Heart left ventricle (tissue), 16 donors: ENCODE measurements at regions not wholly inside any gene's neighbourhood (a gene's known extent, or its start where the extent isn't known, plus 50 kb on each side); places are given as distances from the start of the nearest gene placed in this dataset.

Experiments used
- ATAC-seq, 4 donors: fragments of 200-7000 bp; cut with Tn5 transposase; one replicate each; pipeline ENCODE4 v1.9.1; 2020 to 2022; ENCODE audit warnings: moderate library complexity in 4 of 4, mild to moderate bottlenecking in 3 of 4, moderate number of reproducible peaks in 1 of 4
- DNase-seq, 5 donors: peaks; one replicate each; pipeline ENCODE4 v3.0.0-alpha.2; 2020
- H3K27ac ChIP-seq, 12 donors: fragments of 200-600 bp; sonication (generic) in 4 of 12; one replicate each; pipeline versions ENCODE4 v1.5.0 to v1.8.0; 2016 to 2022; ENCODE audit warnings: mild to moderate bottlenecking in 2 of 12
- H3K27me3 ChIP-seq, 9 donors: fragments of 200-600 bp; sonication (generic) in 2 of 9; one replicate each; pipeline versions ENCODE4 v1.5.1 to v1.8.0; 2016 to 2022; ENCODE audit warnings: mild to moderate bottlenecking in 3 of 9
- H3K36me3 ChIP-seq, 9 donors: fragments of 200-600 bp; sonication (generic) in 2 of 9; one replicate each; pipeline versions ENCODE4 v1.5.0 to v1.8.0; 2018 to 2022; ENCODE audit warnings: mild to moderate bottlenecking in 2 of 9
- H3K4me1 ChIP-seq, 12 donors: fragments of 200-600 bp; sonication (generic) in 4 of 12; one replicate each; pipeline versions ENCODE4 v1.5.0 to v1.8.0; 2016 to 2022; ENCODE audit warnings: mild to moderate bottlenecking in 3 of 12
- H3K4me3 ChIP-seq, 12 donors: fragments of 200-600 bp; sonication (generic) in 4 of 12; one replicate each; pipeline versions ENCODE4 v1.5.0 to v1.8.0; 2017 to 2022; ENCODE audit warnings: mild to moderate bottlenecking in 9 of 12, moderate library complexity in 4 of 12
- H3K9me3 ChIP-seq, 12 donors: fragments of 200-600 bp; sonication (generic) in 4 of 12; one replicate each; pipeline versions ENCODE4 v1.5.0 to v1.8.0; 2016 to 2022; ENCODE audit warnings: mild to moderate bottlenecking in 1 of 12
- CTCF ChIP-seq, 12 donors: fragments of 200-600 bp; sonication (generic) in 4 of 12; IDR thresholded peaks; one replicate each; pipeline versions ENCODE4 v1.5.0 to v1.8.0; 2018 to 2022; ENCODE audit warnings: antibody characterized with exemption in 12 of 12, mild to moderate bottlenecking in 5 of 12
- POLR2A ChIP-seq, 2 donors: fragments of 450-650 bp; IDR thresholded peaks; one replicate each; pipeline ENCODE4 v1.6.1; 2017; ENCODE audit warnings: antibody characterized with exemption in 2 of 2, mild to moderate bottlenecking in 2 of 2, moderate library complexity in 2 of 2
- WGBS, 4 donors: extraction: QIAGEN DNeasy Blood & Tissue Kit in 2 of 4; methylation state at CpG; one replicate each; pipeline versions ENCODE4 v1.1.5 to v1.1.7; 2013 to 2018; 5-methylcytosine and 5-hydroxymethylcytosine counted together
- intact Hi-C, 10 donors: fragments of 100-400 bp; cut with DNase I; formaldehyde crosslinking; loops; one replicate each; pipeline versions ENCODE4 v1.11.1 to v1.14.2; 2022
- donor health status: ischemic (EF 13 %, LVEDD 7.1; RV severe dilation, severe dysfunction).
- donor health status: healthy with polysubstance abuse.
- donor health status: DM: no; HTN: yes; CAD: no.
- donor health status: DM: no; HTN: no; CAD: no.
- donor health status: ischemic (EF 25% LVEDD 6.9; RV normal size, moderate dysfunction).
- donor health status: ischemic (EF 25% LVEDD 5.7; RV mildly dilated, moderate dysfunction).
- donor health status: healthy.
- donor health status: DM: yes; HTN: yes; CAD: no.
- donor health status: ischemic (EF 35%, LVEDD 5.7; RV mildly dilated, moderate dysfunction).
- donor health status: nonischemic (EF 11% LVEDD 7.7; RV severe dilation, severe dysfunction).
- donor health status: DM: yes; HTN: yes; CAD: no.
- donor health status: PGD.
- donor health status: ischemic (EF 29% LVEDD 5.4; RV normal size, mild dysfunction).
- donor health status: nonischemic (EF 23%, LVEDD 6.1; RV moderate dilation, normal function).

DNA sequence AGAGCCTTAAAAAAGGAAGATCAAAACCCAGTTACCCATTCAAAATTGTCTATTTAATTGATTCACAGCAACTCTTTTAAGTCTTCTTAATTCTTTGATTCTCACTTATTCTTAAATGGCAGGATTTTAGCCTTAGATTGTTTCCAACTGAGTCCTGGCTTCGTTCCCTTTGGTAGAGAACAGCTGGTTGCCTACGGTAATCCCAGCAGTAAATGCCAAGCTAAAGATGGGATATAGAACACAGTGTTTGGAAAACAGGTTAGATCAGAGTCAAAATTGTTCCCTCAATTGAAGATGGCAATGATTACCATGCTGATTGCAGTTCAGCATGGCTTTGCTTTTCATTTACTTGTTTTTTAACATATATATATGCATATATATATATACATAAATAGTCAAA is 300.9 kb downstream of the PYDC2 start:
- DNase-seq = no peak
- intact Hi-C loops = no loop called here
- H3K36me3 ChIP-seq = no peaks in the 10 kb centered on the region
- 72 to 80% (median 75%) methylated on average over 2 of the region's 2 CpGs for WGBS, 4 donors
- H3K27me3 ChIP-seq = no peaks in the 10 kb centered on the region
- H3K9me3 ChIP-seq = no peaks in the 10 kb centered on the region
- no peak overlapping the region for H3K4me3 ChIP-seq
- H3K27ac ChIP-seq = no peak overlapping the region
- TF ChIP-seq POLR2A (IDR thresholded peaks at IDR 0.05) (no peak), CTCF (IDR thresholded peaks at IDR 0.05) (no peak)
- H3K4me1 ChIP-seq = peaks cover 0 to 6% (median 0%) of the 10 kb centered on the region in 12 donors
- ATAC-seq = no peak

DNA sequence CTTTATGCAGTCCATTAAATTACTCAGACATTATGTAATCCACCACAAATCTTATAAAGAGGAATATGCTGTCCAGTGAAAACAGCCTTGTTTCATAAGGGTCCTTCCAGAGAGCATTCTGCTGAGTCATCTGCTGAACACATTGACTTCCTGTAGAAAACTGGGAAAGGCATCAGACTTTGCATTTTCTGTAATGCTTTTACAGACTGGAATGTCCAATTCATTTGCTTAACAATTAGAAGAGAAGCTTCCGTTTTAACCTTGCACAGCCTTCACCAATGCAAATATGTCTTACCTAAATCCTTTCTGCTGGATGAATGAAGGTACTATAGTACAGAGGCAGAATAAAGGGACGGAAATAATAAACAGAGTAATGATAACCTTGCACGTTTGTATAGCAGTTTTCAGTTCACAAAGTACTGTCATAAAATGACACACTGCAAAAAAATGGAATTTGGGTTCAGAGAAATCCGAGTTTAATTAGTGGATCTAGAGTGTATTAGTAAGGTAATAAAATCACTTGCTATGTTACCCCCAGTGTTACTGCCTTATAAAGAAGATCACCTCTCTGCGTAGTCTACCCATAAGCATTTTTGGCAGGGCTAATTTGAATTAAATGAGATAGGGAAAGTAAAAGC is 301.5 kb downstream of the PYDC2 start:
- ATAC-seq (no peak), DNase-seq (no peak)
- no peak overlapping the region for H3K27ac ChIP-seq
- intact Hi-C loops = no loop called here
- no peaks in the 10 kb centered on the region for H3K9me3 ChIP-seq
- TF ChIP-seq POLR2A (IDR thresholded peaks at IDR 0.05) = no peak
- no peak for TF ChIP-seq CTCF (IDR thresholded peaks at IDR 0.05)
- H3K4me1 ChIP-seq = peaks cover 0 to 6% (median 0%) of the 10 kb centered on the region in 12 donors
- no peaks in the 10 kb centered on the region for H3K36me3 ChIP-seq
- 64 to 70% (median 69%) methylated on average over 5 of the region's 5 CpGs for WGBS, 4 donors
- H3K4me3 ChIP-seq = no peak overlapping the region
- no peaks in the 10 kb centered on the region for H3K27me3 ChIP-seq

- H3K4me3 ChIP-seq = no peak overlapping the region
- H3K27me3 ChIP-seq = no peaks in the 10 kb centered on the region
- no peaks in the 10 kb centered on the region for H3K36me3 ChIP-seq
- DNase-seq = no peak
- intact Hi-C loops = no loop called here
- no peak for TF ChIP-seq CTCF (IDR thresholded peaks at IDR 0.05)
- no peak for TF ChIP-seq POLR2A (IDR thresholded peaks at IDR 0.05)
- peaks cover 0 to 15% (median 0%) of the 10 kb centered on the region in 12 donors for H3K9me3 ChIP-seq
- H3K27ac ChIP-seq = no peak overlapping the region
- no peaks in the 10 kb centered on the region for H3K4me1 ChIP-seq
- WGBS, 4 donors = 81 to 95% (median 84%) methylated on average over 2 of the region's 2 CpGs
- ATAC-seq = no peak
Observed at GRCh38 chr3:191768421-191768820, 307.5 kb downstream of the PYDC2 start.

DNA sequence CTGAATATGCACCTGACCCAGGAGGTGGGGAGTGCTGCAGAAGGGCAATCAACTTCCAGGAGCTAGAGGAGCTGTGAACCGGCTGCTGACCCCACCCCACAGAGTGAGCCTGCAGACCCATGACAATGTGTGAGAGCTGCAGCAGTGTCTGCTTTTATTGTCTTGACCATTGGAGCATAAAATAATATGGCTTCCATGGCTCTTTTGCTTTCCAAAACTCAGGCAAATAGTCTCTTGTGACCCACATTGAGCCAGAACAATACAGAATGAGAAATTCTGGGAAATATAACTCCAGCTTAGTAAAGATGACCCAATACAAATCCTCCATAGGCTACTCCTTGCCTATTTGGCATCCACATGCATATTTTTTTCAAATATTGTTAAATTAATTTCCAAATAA is 309.6 kb downstream of the PYDC2 start:
- ATAC-seq = no peak
- no peak for DNase-seq
- 63 to 83% (median 72%) methylated on average over 1 of the region's 1 CpG for WGBS, 4 donors
- H3K36me3 ChIP-seq = no peaks in the 10 kb centered on the region
- no peaks in the 10 kb centered on the region for H3K4me1 ChIP-seq
- H3K27me3 ChIP-seq = no peaks in the 10 kb centered on the region
- no peak for TF ChIP-seq POLR2A (IDR thresholded peaks at IDR 0.05)
- no peak for TF ChIP-seq CTCF (IDR thresholded peaks at IDR 0.05)
- intact Hi-C loops = no loop called here
- no peak overlapping the region for H3K4me3 ChIP-seq
- H3K27ac ChIP-seq = no peak overlapping the region
- H3K9me3 ChIP-seq = peaks cover 0 to 15% (median 0%) of the 10 kb centered on the region in 12 donors
